Nephron (organoid): ENCODE measurements at regions not wholly inside any gene's neighbourhood (a gene's known extent, or its start where the extent isn't known, plus 50 kb on each side); places are given as distances from the start of the nearest gene placed in this dataset.

Experiments
- H3K27ac Mint-ChIP-seq, 3 experiments: 2 replicates each; pipeline ENCODE4 v1.8.0; 2020; ENCODE audit warnings: mixed read lengths in 3 of 3, mild to moderate bottlenecking in 2 of 3, moderate library complexity in 1 of 3
- H3K27me3 Mint-ChIP-seq: 2 replicates; pipeline ENCODE4 v1.8.0; 2021; ENCODE audit warnings: low read depth, mild to moderate bottlenecking, moderate library complexity, mixed read lengths
- H3K36me3 Mint-ChIP-seq: 2 replicates; pipeline ENCODE4 v1.8.0; 2020; ENCODE audit warnings: low read depth, mixed read lengths
- H3K4me1 Mint-ChIP-seq: 2 replicates; pipeline ENCODE4 v1.8.0; 2020; ENCODE audit warnings: mixed read lengths
- H3K4me3 Mint-ChIP-seq, 3 experiments: 2 replicates each; pipeline ENCODE4 v1.8.0; 2020; ENCODE audit warnings: mild to moderate bottlenecking in 3 of 3, mixed read lengths in 3 of 3, moderate library complexity in 2 of 3
- H3K9me3 Mint-ChIP-seq: 2 replicates; pipeline ENCODE4 v1.8.0; 2020; ENCODE audit warnings: mixed read lengths
- CTCF ChIP-seq, 3 experiments: fragments of 200-600 bp; sonication (generic); IDR thresholded peaks; one replicate each; pipeline ENCODE4 v1.5.0; 2021; ENCODE audit warnings: antibody characterized with exemption in 3 of 3; ENCODE audit not compliant: unreplicated experiment in 3 of 3

- Mint-ChIP-seq H3K36me3 (peaks cover 3% of the 10 kb centered on the region), H3K4me3 (no peak overlapping the region), H3K4me1 (no peaks in the 10 kb centered on the region), H3K27ac (no peak overlapping the region), H3K9me3 (no peaks in the 10 kb centered on the region), H3K27me3 (peaks cover 18% of the 10 kb centered on the region)
- no peak for TF ChIP-seq CTCF (IDR thresholded peaks at IDR 0.05; ENCODE audit: unreplicated experiment in 3 of 3)
Observed at GRCh38 chr11:71063129-71063528, 189.2 kb downstream of the SHANK2 start.

GRCh38 chr11:71062199-71062598, 190.2 kb downstream of the SHANK2 start:
- peaks cover 3% of the 10 kb centered on the region for H3K36me3 Mint-ChIP-seq
- H3K4me1 Mint-ChIP-seq: no peaks in the 10 kb centered on the region
- peaks cover 18% of the 10 kb centered on the region for H3K27me3 Mint-ChIP-seq
- no peak overlapping the region for H3K27ac Mint-ChIP-seq
- no peak overlapping the region for H3K4me3 Mint-ChIP-seq
- no peaks in the 10 kb centered on the region for H3K9me3 Mint-ChIP-seq
- no peak for TF ChIP-seq CTCF (IDR thresholded peaks at IDR 0.05; ENCODE audit: unreplicated experiment in 3 of 3)

GRCh38 chr11:71060391-71060791, 192.0 kb downstream of the SHANK2 start:
- Mint-ChIP-seq H3K9me3 (no peaks in the 10 kb centered on the region), H3K27me3 (peaks cover 23% of the 10 kb centered on the region), H3K27ac (no peak overlapping the region), H3K4me1 (no peaks in the 10 kb centered on the region), H3K36me3 (peaks cover 3% of the 10 kb centered on the region), H3K4me3 (no peak overlapping the region)
- no peak for TF ChIP-seq CTCF (IDR thresholded peaks at IDR 0.05; ENCODE audit: unreplicated experiment in 3 of 3)

DNA sequence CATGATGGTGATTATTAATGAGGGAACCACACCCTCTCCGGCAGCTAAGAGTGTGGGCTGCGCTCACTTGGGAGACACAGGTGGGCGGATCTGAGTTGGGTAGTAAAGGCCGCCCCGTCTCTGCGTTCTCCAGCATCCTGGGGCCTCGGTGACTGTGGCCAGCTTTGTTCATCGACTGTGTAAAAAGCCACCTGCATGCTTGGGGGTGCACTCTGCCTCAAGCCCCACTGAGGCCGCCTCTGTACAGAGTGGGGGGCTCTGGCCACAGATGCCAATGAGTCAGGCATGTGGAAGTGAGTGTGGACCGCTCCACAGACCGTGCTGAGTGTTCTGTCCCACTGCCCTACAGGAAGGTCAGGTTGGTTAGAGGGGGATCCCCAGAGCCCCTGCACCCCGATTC, 192.7 kb downstream of the SHANK2 start:
- Mint-ChIP-seq H3K4me3 (no peak overlapping the region), H3K36me3 (peaks cover 3% of the 10 kb centered on the region), H3K27me3 (peaks cover 23% of the 10 kb centered on the region), H3K4me1 (no peaks in the 10 kb centered on the region), H3K27ac (no peak overlapping the region), H3K9me3 (no peaks in the 10 kb centered on the region)
- no peak for TF ChIP-seq CTCF (IDR thresholded peaks at IDR 0.05; ENCODE audit: unreplicated experiment in 3 of 3)

GRCh38 chr11:71055925-71056324, 196.5 kb downstream of the SHANK2 start:
- Mint-ChIP-seq H3K4me1 (no peaks in the 10 kb centered on the region), H3K36me3 (peaks cover 3% of the 10 kb centered on the region), H3K4me3 (no peak overlapping the region), H3K9me3 (no peaks in the 10 kb centered on the region), H3K27me3 (peaks cover 6% of the 10 kb centered on the region), H3K27ac (no peak overlapping the region)
- no peak for TF ChIP-seq CTCF (IDR thresholded peaks at IDR 0.05; ENCODE audit: unreplicated experiment in 3 of 3)
